Epidermal melanocyte (primary cell): ENCODE measurements at regions not wholly inside any gene's neighbourhood (a gene's known extent, or its start where the extent isn't known, plus 50 kb on each side); places are given as distances from the start of the nearest gene placed in this dataset.
"Not testable (repeated sequence)": the region's sequence is repeated elsewhere in the genome, so short reads cannot be mapped to it uniquely, and the experiment has no call there.

Experiments used
- DNase-seq: peaks from one replicate; pipeline ENCODE4 v3.0.0; 2011; ENCODE audit warnings: low spot score; ENCODE audit not compliant: insufficient read length

DNA sequence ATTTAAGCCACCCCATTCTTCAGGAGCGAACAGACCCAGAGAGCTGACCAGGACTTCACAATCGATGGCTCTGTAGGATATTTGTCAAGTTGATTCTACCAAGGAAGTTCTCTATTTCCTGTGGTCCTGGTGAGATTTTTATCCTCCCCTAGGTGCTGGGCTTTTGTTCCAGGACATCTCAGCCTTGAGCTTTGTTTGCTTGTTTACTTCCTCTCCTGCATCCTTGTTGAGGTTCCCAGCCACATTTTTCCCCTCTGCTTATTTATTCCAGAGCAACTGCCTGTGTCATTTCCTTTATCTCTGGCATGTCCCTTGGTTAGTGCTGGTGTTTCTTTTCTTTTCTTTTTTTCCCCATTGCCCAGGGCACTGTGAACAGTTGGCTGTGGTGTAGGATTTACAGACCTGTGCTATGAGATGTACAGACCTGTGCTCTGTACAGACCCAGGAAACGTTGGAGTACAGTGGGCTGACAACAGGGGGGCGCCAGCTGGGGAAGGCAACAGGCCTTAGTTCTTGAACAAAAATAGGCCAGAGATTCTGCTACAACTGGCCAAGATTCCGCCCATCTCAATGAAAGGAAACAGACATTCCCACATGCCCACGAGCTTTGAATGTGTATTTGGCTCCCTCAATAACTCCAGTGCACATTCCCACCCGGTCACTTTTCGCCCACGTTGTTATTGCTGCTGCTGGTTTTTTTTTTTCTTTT lies 235.9 kb upstream of the DDI1 start:
- no peak for DNase-seq

DNA sequence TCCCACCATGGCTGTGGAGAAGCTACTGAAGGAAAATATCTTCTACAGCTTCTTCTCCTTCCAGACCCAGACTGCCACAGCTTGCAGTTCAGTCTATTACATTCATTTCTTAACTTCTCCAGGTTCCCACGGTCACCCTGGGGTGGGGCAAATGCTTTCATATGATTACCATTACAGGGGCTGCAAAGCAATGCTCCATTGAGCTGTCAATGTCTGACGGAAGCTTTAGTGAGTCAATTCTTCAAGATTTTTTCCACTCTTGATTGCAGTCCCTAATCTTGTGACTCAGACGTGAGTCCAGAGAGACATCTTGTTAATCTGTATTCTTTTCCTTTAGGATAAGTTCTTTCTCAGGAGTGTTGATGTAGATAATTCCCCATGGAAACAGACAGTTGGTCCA lies 233.4 kb upstream of the DDI1 start:
- no peak for DNase-seq

DNA sequence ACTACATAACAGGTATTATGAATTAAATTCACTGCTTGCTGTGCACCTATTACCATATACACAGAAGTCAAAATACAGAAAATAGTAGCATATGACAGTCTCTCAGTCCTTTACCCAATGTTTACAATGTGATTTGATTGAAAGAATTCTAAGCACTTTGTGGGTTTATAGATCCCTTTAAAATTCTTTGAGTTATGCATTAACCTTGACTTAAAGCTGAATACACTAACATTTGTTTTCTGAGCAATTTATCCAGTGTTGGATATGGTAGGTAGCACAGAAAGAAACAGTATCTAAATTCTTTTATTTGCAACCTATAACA lies 230.8 kb upstream of the DDI1 start:
- DNase-seq: no peak

DNA sequence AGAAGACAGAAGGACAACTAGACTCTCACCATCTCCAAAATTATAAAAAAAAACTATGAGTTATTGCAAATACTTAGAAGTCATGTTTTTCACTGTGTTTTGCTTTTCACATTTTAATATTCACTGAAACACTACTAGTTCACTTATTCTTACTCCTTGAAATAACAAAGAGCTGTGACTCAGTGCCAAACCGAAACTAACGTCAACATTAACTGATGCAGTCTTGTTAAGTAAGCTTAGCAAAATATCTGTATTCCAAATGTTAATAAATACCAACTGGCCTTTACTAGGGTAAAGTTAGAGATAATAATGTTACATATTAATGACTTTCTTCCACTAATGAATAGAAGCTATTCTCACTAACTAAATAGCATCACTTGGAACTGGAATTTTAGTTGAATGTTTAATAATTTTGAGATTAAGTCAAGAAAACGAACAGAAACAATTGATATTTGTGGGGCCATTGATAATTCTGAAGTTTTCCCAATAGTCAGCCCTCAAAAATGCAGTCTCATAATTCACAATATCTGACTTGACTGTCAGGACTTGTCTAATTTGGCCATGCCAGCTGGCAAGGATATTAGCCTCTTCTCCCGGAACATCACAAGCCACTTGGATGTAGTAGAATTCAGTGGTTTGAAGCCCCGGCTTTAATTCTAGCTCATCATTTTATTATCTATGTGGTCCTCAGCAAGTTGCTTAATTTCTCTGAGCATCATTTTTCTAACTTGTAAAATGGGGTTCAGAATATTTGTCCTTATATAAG lies 230.1 kb upstream of the DDI1 start:
- DNase-seq: no peak

DNA sequence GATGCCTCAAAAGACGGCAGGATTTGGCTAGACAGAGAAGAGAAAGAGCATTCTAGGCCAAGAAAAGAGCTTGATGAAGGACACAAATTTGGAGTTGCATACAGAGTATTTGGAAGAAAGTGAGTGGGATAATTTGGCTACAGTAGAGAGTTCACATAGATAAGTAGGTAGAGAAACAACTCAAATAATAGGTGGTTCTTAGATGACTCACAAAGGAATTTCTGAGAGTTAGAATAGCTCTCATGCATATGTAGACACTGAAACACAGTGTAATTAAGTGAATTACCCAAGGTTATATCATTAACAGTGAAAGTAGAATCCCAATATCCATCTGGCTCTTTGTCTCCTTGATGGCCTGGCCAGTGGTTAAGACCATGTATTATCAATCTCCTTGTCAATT lies 228.6 kb upstream of the DDI1 start:
- DNase-seq: no peak

DNA sequence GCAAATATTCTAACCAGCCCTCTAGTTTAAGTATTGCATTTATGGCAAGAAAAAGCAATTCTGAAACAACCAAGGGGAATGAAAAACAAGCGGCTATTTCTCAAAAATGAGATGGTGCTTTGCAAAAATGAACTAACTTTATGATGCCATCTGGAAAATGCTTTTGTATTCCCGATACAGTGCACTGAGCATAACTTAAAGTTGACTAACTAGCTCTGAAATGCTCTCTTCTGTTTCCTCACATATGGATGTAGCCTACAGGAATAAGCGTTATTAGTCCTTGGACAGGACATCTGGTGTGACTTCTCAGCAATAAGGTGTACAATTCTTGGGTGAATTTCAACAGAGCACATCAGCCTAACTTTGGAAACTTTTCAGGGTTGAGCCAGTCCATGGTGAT lies 228.2 kb upstream of the DDI1 start:
- DNase-seq: no peak

DNA sequence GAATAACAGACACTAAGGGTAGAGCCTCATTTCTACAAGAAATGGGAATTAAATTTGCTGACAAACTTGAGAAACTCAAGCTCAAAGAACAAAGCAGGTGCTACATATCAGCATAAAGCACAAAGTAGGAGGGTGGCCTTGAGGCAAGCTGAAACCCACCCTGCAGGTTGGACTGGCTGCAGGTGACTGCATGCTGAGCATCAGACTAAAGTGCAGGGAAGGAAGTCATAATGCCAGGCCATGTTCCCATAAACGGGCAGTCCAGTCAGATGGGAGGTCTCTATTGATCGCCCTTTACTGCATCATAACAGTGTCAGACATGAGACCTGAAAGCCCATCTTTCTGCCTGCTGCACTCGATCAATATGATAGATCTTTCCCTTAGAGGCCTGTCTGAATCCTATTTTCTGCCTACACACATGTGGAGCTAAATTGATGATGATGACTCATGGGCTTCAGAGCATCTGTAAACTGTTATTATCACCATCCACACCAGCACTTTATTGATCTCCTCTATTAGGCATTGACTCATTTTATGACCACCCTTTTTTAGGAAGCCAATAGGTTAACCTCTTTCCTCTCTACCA lies 224.5 kb upstream of the DDI1 start:
- DNase-seq: no peak

DNA sequence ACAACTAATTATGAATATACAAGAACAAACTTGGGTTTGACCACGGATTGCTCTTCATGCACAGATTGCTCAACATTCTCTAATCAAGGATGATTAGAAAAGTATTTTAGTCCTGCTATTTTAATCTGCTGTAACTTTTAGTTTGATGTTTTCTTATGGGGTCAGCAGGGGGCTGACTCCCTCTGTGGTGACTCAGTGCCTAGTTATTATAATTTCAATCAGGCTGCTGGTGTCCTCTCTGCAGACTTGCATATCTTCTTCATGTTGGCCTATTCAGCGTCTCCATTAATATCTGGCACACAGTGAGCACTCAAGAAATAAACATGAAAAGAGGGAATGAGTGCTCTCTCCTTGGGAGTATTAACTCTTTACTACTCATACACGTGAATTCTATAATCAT lies 223.8 kb upstream of the DDI1 start:
- DNase-seq: no peak

DNA sequence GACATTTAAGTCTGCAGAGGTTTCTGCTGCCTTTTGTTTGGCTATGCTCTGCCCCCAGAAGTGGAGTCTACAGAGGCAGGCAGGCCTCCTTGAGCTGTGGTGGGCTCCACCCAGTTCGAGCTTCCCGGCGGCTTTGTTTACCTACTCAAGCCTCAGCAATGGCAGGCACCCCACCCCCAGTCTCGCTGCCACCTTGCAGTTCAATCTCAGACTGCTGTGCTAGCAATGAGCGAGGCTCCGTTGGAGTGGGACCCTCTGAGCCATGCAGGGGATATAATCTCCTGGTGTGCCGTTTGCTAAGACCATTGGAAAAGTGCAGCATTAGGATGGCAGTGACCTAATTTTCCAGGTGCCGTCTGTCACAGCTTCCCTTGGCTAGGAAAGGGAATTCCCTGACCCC lies 216.1 kb upstream of the DDI1 start:
- not testable (repeated sequence) for DNase-seq

DNA sequence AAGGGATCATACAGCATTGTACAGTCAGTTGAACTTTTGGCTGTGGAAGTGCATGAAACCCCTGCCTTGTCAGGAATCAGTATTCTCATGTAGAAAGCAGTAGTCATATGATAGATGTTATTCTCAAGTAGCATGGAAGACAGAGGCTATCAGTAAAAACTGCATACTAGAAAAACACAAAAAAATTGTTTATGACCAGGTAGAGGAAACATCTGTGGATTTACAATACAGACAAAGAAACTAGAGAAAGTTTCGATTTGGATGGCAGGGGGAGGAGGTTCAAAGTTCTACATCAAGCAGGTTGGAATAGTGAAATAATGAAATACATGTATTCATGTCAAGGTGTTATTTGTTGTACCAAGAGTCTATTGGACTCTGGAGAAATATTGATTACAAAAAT lies 212.3 kb upstream of the DDI1 start:
- no peak for DNase-seq

DNA sequence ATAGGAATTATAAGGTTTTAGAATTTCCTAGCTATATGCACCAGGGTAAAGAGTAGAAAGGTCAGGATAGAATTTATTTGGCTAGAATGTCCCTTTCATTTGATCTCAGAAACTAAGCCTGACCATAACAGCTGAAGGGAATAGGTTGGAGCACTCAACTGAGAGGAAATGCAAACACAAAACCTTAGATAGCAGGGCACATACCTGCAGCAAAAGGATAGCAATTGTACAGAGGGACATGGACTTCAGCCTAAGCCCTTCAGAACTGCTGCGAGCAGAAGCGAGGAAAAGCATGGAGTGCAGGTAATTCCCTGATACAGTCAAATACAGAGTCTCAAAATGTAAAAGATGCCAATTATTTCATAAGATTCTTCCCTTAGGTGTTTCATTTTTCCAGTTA lies 211.0 kb upstream of the DDI1 start:
- DNase-seq: no peak

DNA sequence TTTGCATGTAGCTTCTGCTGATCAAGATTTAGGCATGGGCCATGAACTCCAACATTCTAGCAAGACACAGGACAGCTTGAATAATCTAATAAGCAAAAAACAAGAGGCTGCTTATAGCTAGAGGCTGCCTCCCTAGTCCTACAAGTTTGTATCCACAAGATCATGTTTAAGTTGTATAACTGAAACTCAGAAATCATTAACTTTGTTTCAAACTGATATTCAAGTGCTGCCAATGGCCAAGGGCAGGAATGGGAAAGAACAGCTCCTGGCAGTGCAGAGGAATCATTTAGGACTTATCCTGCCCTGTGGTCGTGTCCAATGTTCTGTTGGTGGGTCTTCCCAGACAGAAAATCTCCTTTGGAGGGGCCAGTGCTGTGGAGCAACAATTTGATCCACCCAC lies 209.6 kb upstream of the DDI1 start:
- DNase-seq: no peak

DNA sequence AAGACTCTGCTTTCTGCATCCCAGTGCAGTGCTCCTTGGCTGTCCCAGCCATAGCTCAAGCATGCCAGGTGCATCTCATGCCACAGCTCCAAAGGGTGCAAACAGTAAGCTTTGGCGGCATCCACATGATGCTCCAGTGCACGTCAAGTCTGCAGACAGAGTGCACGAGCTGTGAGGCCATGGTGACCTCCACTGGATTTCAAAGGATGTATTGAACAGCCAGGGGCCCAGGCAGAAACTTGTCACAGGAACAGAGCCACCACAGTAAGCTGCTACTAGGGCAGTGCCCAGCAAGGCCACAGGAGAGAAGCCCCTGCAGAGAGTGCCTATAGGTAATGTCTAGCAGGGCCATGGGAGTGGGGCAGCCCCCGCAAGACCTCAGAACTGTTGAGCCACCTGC lies 206.8 kb upstream of the DDI1 start:
- DNase-seq: no peak

DNA sequence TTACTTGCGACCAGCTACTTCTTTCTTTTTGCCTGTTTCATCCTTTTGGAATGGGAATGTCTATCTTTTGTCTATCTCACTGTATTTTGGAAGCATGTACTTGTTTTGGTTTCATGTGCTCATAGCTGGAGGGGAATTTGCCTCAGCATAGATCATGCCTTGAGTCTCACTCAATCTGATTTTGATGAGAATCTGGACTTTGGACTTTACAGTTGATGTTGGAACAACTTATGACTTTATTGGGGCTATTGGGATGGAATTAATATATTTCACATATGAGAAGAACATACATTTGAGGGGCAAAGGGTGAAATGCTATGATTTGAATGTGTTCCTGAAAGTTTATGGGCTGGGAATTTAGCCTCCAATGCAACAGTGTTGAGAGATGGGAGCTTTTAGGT lies 206.2 kb upstream of the DDI1 start:
- no peak for DNase-seq

DNA sequence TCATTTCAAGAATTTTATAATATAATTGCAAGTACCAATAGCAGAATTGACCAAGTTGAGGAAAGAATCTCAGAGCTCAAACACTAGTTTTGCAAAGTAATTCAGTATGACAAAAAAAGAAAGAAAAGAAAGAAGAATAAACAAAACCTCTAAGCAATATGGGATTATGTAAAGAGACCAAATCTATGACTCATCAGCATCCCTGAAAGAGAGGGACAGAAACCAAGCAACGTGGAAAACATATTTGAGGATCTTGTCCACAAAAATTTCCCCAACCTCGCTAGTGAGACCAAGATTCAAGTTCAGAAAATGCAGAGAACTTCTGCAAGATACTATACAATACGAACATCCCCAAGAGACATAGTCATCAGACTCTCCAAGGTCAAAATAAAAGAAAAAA lies 203.7 kb upstream of the DDI1 start:
- no peak for DNase-seq

DNA sequence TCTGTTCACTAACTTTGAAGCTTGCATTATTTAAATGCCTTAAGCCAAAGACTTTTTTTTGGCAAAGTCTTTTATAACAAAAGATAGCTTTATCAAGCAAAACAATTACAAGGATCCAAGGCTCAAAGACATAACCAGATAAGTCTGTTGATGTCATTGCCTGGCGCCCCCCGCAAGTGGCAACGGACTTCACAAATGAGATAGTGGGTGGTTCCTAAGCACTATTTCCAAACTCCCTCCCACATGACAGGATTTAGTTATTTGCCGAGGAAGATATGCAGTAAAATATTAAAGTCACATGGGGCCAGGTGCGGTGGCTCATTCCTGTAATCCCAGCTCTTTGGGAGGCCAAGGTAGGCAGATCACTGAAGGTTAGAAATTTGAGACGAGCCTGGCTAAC lies 194.2 kb upstream of the DDI1 start:
- DNase-seq: no peak

DNA sequence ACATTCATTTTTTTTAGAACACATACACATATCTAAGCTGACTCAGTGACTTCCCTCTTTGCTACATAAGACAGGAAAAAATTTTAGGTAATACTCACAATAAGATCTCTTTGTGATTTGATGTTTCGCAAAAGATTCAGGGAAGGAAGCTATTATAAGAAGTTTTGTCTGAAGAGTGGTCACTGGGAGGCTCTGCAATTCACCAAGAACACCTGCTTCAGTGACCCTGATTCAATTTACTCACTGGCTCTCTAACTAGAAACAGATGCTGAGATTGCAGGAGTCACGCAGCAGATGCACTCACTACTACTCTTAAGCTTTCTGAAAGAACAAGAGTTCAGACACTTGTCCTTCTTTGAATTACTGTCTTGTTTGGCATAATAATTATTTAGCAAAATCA lies 193.6 kb upstream of the DDI1 start:
- DNase-seq: no peak

DNA sequence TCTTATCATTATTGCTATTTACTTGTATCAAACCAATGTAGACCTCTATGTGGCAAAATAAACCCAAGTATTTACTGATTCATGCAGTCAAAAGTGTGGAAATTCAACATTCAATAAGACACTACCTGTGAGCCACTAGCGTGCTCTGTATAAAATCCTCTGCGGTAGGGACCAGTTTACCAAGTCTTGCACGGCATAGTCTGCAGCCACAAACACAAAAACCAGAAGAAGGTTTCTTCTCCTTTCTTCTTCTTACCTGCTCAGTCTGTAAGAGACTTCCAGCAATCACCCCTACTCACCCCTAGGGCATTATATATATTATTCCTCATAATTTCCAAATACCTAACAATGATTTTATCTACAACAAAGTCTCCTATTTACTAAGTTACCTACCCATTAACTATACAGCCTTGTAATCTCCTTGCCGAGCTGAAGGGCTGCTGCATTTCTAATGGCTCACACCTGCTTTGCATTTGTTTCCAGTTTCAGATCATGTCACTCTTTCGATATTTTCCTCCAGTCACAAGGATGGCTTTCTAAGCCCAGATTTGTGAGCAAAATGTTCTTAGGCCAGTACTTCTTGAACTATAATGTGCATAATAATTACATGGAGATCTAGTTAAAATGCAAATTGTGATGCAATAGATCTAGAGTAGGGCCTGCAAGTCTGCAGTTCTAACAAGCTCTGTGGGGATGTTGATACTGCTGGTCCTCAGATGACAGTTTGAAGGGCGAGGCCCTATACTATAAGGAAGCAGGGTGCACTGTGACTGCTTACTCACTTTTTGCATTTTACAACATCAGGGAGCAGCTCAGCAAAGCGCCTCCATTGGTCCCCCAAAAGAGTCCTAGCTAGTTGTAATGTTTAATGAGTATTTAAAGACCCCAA lies 191.9 kb upstream of the DDI1 start:
- DNase-seq: no peak

DNA sequence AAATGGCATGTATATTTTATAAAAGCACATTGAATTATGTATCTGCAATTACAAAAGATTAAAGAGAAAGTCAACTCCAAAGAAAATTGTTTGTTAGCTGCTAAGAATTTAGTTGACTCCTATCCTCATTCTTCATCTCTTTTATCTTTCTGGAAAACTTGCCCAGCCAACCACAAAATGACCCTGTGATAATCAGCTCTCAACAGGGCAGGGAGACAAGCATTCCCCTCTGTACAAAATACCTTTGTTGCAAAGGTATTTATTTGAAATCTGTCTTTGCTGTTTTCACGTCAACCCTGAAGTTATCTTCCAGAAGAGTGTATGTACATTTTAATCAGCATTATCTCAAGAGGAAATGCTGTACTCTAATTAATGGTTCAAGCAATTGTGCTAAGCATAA lies 191.1 kb upstream of the DDI1 start:
- DNase-seq: no peak

DNA sequence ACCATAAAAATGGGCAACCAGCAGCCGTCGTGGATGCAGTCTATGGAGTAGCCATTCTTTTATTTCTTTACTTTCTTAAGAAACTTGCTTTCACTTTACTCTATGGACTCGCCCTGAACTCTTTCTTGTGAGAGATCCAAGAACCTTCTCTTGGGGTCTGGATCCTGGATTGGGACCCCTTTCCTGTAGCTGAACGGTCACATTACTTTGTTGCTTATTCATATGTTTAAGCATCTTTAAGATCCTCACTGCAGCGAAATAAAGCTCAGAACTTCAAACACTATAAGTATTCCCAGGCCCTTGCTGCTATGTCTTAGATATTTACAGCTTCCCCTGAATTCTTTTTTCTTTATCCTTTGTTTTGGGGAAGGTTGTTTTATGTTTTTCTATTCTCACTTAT lies 187.8 kb upstream of the DDI1 start:
- no peak for DNase-seq

DNA sequence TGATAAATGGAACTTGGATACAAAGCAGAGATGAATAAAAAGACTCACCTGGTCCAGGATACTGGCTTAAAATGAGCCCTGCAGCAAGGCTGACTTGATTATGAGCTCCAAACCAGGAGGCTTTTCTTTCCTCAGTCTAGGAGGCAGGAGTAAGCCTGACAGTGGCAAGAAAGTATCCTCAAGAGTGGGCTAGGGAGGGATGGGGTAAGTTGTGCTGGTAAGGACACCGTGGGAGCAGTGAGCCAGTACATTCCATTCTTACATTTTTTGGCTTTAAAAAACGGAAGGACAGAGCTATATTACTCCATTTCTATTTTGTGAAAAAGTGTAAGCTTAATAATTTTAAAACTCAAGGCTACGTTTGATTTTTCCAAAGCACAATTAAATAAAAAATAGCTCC lies 187.1 kb upstream of the DDI1 start:
- DNase-seq: no peak
